ENCODE measurements at regions not wholly inside any gene's neighbourhood (a gene's known extent, or its start where the extent isn't known, plus 50 kb on each side); places are given as distances from the start of the nearest gene placed in this dataset.

- no peak for DNase-seq (ENCODE audit: low read depth in 1 of 2, low spot score in 1 of 2)
These were observed 652.3 kb upstream of the ARGLU1 start for GRCh38 chr13:107220245-107220644.

DNA sequence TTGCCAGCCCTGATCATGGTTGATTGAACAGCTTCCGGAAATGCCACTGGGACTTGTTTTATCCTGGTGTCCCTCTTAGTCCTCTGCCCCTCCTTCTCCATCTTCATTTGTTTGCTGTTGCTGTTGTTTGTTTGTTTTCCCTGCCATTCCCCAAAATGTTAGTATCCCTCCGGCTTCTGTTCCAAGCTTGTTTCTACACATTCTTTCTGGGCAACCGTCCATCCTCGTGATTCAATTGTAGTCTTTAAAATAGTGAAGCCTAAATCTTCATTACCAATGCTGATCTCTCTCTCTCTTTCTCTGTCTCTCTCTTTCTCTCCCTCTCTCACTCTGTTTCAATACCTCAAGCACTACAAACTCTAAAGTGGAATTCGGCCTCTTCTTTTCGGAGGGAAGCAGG is 649.3 kb upstream of the ARGLU1 start:
- no peak for DNase-seq (ENCODE audit: low read depth in 1 of 2, low spot score in 1 of 2)

DNA sequence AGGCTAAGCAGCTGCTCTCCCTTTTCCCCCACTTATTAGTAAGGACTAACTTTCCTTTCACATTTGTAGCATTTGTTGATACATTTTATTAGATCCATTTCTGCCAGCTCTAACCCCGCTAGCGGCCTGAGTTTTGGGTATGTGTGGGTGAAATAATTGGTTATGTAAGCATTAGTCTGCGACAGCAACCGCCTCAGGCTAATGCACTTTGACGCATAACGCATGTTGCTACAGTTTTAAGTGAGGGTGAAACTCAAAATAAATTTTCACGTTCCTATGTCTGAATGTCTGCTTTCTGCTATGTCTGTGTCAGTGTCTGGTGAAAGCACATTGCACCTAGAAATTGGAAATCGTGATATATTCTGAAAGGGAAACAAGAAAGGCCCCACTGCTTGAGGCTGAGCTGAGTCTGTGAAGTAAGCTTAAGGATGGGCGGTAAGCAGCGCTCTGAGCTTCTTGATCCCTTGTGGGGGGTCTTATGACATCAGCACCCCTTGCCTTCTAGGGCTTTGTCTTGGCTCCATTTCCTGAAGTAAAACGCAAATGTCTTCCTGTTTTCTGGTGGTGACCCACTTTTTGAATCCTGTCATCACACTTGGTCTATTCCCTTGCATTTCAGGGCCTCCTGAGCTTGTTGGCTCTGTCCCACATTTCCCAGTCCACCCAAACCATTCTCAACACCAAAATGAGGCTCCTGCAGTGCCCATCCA is 648.3 kb upstream of the ARGLU1 start:
- DNase-seq (ENCODE audit: low read depth in 1 of 2, low spot score in 1 of 2), result no peak

DNA sequence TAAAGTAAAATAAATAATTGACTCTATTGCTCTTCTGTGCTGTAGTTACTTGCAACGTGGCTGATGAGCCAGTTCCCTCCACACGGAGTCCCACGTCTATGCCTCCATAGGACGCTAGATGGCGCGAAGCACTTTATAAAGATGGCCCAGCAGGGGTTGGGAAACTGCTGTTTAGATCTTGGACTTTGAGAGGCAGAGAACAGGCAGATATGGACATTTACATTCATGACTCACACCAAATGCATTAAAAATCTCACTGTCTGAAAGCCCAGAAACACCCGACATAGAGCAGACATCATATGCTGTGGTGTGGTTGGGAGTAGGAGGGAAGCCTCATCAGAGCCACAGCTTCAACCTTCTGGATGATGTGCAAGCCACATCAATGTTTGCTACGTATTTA is 643.1 kb upstream of the ARGLU1 start:
- DNase-seq (ENCODE audit: low read depth in 1 of 2, low spot score in 1 of 2), result no peak

DNA sequence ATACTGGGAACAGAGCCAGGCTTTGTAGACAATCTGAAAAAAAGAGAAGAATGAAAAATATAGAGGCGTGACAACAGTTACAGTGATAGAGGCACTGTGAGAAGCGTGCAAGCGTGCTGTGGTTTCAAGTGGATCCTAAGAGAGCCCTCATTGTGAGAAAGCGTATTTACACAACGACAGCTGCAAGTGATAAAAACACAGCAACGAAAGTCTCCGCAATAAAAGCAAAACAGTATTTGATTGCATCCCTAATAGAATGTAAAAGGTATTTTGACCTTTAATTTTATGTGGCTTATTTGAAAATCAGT is 642.7 kb upstream of the ARGLU1 start:
- no peak for DNase-seq (ENCODE audit: low read depth in 1 of 2, low spot score in 1 of 2)

DNA sequence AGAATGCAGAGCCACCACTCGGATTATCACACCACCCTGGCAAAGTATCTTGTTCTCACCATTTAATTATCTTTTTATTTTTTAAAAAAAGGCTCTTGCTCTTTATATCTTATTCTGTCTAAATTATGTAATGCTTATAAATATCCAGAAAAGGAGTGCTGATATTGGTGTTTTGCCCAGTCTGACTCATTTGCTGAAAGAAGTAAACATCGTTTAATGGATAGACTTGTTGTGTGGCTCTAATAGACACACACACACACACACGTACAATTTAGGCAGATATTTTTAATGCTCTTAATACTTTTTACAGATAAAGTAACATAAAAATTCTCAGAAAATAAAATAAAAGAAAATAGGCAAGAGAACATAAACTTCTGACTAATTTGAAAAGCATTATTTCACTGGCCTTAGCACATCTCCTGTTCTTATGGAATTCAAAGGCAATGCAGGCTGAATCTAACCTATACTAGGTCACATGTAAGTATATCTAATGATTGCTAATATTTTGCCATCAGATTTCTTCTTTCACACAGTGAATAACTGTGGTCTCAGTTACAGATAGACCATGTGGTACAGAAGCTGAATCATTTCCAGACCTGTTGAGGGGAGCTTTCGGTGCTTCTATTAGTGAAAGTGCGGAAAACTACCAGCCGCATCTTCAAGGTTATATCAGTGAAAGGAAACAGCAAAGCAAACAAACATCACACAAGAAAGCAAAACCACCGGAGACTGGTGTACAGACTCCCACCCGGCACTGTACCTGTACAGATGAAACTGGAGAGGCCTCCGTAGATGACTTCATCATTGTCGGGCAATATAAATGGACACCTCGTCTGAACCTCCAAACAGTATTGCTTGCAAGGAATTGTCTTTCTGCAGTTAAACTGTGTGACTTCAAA is 642.1 kb upstream of the ARGLU1 start:
- no peak for DNase-seq (ENCODE audit: low read depth in 1 of 2, low spot score in 1 of 2)

DNA sequence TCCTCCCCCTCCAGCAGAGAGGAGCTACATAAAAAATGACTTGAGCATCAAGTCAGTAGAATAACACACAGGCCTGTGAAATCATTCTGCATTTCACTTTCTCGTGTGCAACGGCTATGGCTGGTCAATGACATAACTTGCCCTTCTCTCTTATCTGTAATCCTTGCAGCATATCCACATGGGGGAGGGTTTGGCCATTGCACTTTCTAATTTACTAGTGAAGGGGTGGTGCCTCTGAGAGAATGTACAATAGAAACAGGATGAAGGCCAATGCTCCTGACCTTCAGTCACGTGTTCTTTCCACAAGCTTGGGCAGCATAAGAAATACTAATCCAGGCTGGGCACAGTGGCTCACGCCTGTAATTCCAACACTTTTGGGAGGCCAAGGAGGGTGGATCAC is 641.0 kb upstream of the ARGLU1 start:
- no peak for DNase-seq (ENCODE audit: low read depth in 1 of 2, low spot score in 1 of 2)

- DNase-seq (ENCODE audit: low read depth in 1 of 2, low spot score in 1 of 2), result peak; percentile 19 to 28
These were observed 637.6 kb upstream of the ARGLU1 start for GRCh38 chr13:107205318-107206104.

GRCh38 chr13:107203146-107203847 is 635.4 kb upstream of the ARGLU1 start:
- DNase-seq (ENCODE audit: low read depth in 1 of 2, low spot score in 1 of 2), result no peak

DNA sequence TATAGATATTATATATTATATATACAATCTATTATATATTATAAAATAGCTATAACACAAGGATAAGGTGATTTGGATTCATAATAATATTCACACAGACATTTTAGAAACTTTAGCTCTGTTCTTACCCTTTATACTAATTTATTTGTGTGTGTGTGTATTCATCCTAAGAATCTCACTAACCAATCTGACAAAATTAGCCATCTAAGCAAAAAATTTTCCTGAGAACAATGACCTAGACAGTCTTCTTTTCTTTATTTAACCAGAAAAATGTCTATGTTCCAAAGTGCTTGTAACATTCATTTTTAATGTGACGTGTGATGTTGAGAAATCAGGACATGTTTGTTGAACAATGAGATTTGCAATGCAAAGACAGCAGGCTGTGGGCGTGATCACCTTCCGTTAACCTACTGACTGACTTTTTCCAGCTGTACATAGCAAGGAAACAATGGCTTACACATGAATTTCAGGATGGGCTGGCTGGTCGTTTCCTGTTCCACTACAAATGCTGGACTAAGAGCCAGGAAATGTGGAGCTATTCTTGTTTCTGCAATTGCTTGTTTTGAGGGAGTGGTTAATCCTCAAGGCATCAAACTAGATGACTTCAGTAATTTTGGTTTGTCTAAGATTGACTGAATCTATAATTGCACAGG is 634.6 kb upstream of the ARGLU1 start:
- no peak for DNase-seq (ENCODE audit: low read depth in 1 of 2, low spot score in 1 of 2)

GRCh38 chr13:107200491-107200890 is 632.6 kb upstream of the ARGLU1 start:
- DNase-seq (ENCODE audit: low read depth in 1 of 2, low spot score in 1 of 2), result no peak

DNA sequence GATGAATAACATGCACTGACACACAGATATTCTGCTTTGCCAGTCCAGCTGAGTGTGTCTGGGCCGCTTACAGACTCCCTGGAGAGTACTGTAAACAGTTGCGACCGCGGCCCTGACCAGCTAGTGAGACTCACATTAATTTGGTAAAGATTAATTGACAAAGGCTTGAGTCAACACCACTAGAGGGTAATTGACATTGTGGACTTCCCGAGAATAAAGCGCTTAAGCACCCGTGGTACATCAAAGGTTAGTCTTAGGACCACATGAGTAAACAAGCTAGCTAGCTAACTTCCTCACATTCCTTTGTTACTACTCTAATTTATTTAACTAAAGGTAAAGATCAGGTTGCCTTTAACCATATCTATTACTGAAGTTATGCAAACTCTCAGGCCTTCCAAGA is 624.4 kb upstream of the ARGLU1 start:
- no peak for DNase-seq (ENCODE audit: low read depth in 1 of 2, low spot score in 1 of 2)

GRCh38 chr13:107190065-107190464 is 622.1 kb upstream of the ARGLU1 start:
- no peak for DNase-seq (ENCODE audit: low read depth in 1 of 2, low spot score in 1 of 2)

DNA sequence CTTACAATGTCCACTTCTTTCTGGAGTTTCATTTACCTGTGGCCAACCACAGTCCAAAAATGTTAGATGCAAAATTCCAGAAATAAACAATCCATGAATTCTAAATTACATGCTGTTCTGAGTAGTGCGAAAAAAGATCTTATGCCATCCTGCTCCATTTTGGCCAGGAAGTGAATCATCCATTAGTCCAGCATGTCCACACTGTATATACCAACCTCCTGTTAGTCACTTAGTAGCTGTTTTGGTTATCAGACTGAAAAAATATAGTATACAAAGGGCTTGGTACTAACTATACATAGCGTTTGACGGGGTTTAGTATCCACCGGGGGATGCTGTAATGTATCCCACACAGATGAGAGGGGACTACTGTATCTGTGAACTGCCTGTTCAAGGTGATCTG is 618.0 kb upstream of the ARGLU1 start:
- DNase-seq (ENCODE audit: low read depth in 1 of 2, low spot score in 1 of 2), result no peak

- no peak for DNase-seq (ENCODE audit: low read depth in 1 of 2, low spot score in 1 of 2)
These were observed 602.5 kb upstream of the ARGLU1 start for GRCh38 chr13:107170270-107170931.

- DNase-seq (ENCODE audit: low read depth in 1 of 2, low spot score in 1 of 2), result no peak
These were observed 589.3 kb upstream of the ARGLU1 start for GRCh38 chr13:107157271-107157670.

DNA sequence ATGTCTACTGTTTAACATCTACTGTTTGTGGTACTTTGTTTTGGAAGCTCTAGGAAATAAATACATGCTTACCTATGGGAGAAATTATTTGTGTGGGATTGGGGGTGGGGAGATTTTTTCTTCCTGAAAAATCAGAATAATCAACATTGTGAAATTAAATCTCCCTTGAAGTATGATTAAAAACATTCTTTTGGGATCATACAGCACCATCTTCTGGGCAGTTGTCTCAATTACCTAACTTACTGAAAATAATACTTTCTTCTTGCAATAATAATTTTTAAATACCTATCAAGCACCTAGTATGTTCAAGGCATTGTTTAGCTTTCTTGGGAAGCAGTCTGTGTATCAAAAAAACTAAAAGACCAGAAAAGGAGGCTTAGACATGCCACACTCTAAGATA is 576.5 kb upstream of the ARGLU1 start:
- DNase-seq (ENCODE audit: low read depth in 1 of 2, low spot score in 1 of 2), result no peak

DNA sequence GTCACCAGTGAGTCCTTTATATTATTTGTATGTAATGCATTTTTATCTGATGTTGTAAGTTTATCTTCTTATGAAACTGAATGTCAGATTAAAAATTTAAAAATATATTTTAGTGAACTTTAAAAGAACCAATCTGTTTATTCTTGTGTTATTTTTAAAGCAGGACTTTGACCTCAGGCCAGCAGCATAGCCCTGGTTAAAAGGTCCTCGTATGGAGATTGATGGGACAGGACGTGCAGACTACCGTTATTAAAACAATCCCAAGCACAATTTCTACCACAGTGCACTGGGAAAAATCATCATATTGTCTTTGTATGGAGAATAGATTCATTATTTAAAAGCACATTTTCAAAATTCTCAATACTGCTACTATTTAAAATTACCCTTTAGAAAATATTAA is 573.8 kb upstream of the ARGLU1 start:
- no peak for DNase-seq (ENCODE audit: low read depth in 1 of 2, low spot score in 1 of 2)

DNA sequence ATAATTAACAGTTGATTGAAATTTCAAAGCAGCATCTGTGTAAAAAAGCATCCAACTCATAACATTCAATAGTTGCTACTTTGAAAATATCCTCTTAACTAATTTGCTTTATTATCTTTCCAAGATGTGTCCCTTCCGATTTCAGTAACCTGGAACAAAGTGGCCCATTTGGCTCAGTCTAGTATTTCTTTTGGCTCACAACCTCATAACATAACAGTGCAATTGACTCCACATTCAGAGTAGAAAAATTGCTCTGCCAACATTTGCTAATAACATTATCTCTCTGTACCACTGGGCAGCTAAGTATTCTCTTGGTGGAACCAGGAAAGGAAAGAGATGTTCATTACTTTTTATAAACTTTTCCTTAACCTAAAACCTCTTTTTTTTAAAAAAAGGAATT is 571.1 kb upstream of the ARGLU1 start:
- no peak for DNase-seq (ENCODE audit: low read depth in 1 of 2, low spot score in 1 of 2)

- DNase-seq (ENCODE audit: low read depth in 1 of 2, low spot score in 1 of 2), result no peak
These were observed 570.5 kb upstream of the ARGLU1 start for GRCh38 chr13:107138486-107138885.
